ENCODE measurements at regions not wholly inside any gene's neighbourhood (a gene's known extent, or its start where the extent isn't known, plus 50 kb on each side); places are given as distances from the start of the nearest gene placed in this dataset.

GRCh38 chr20:57897891-57898290 is 188.1 kb upstream of the PMEPA1 start:
- H3K9me1 ChIP-seq (ENCODE audit: insufficient read depth, low read length) = no peaks in the 10 kb centered on the region
- no peaks in the 10 kb centered on the region for H3K79me1 ChIP-seq (ENCODE audit: low read depth in 1 of 2, low read length in 2 of 2)
- H3K9me3 ChIP-seq (ENCODE audit: control insufficient read depth, insufficient read depth, low read length) = no peaks in the 10 kb centered on the region
- H2BK5ac ChIP-seq (ENCODE audit: low read depth, low read length, poor library complexity, severe bottlenecking) = no peak overlapping the region
- ATAC-seq (ENCODE audit: low read depth) (no peak), DNase-seq (no peak)
- H3K9ac ChIP-seq (ENCODE audit: low read depth, low read length) = no peak overlapping the region
- TF ChIP-seq NFE2L2 (IDR thresholded peaks at IDR 0.05; ENCODE audit: low read depth, low read length) (no peak), RAD21 (IDR thresholded peaks at IDR 0.05; ENCODE audit: low read length) (no peak), USF2 (IDR thresholded peaks at IDR 0.05; ENCODE audit: low read depth, low read length) (no peak), RCOR1 (IDR thresholded peaks at IDR 0.05; ENCODE audit: insufficient replicate concordance, low read length) (no peak), MAZ (IDR thresholded peaks at IDR 0.05; ENCODE audit: borderline replicate concordance, low read depth, low read length) (no peak), MAFK (IDR thresholded peaks at IDR 0.05; ENCODE audit: low read depth, low read length) (no peak), MXI1 (IDR thresholded peaks at IDR 0.05; ENCODE audit: borderline replicate concordance, low read depth, low read length) (no peak), ELK1 (IDR thresholded peaks at IDR 0.05; ENCODE audit: borderline replicate concordance, low read depth, low read length) (no peak)
- ChIA-PET CTCF (no interaction called here), POLR2A (ENCODE audit: unreplicated experiment) (no interaction called here)
- H3K4me1 ChIP-seq (ENCODE audit: control insufficient read depth, insufficient read depth, low read length) = no peaks in the 10 kb centered on the region
- no peak overlapping the region for H2BK120ac ChIP-seq (ENCODE audit: low read depth, low read length)
- H4K5ac ChIP-seq (ENCODE audit: low read depth, low read length) = no peak overlapping the region
- H2AFZ ChIP-seq (replicated peaks; ENCODE audit: low read length, poor library complexity) = no peak overlapping the region
- H3K4me2 ChIP-seq (ENCODE audit: low read depth, low read length) = no peak overlapping the region
- WGBS, 2 experiments (ENCODE audit: extremely low coverage in 2 of 2, insufficient read length in 1 of 2) = 87% methylated on average over 3 of the region's 4 CpGs; no CpG with 5 or more reads in 1 of the 2 experiments
- no peak overlapping the region for H3K18ac ChIP-seq (ENCODE audit: low read depth, low read length)
- H3K36me3 ChIP-seq (ENCODE audit: control insufficient read depth, insufficient read depth, low read length) = no peaks in the 10 kb centered on the region
- H3K23ac ChIP-seq (ENCODE audit: low read depth, low read length) = no peak overlapping the region
- H2AK5ac ChIP-seq (ENCODE audit: low read depth, low read length) = no peak overlapping the region
- dilution Hi-C loops (cut with HindIII; ENCODE audit: low sequenced_read_pairs, unreplicated experiment) (no loop called here), in situ Hi-C loops (cut with MboI; ENCODE audit: low sequenced_read_pairs) (no loop called here), intact Hi-C loops (cut with micrococcal nuclease) (no loop called here)
- no TSS peak for BruUV-seq (replicated peaks)
- no peak overlapping the region for H3K14ac ChIP-seq (replicated peaks; ENCODE audit: low read depth, low read length)
- H4K20me1 ChIP-seq (ENCODE audit: insufficient read depth, low read length) = no peaks in the 10 kb centered on the region
- no peak overlapping the region for H3K56ac ChIP-seq (ENCODE audit: extremely low read depth, insufficient read depth, low read length)
- no peak overlapping the region for H3K27ac ChIP-seq (ENCODE audit: insufficient read depth, low read length)
- no peak overlapping the region for H3K4ac ChIP-seq (ENCODE audit: low read depth, low read length)
- no peak overlapping the region for H2BK15ac ChIP-seq (ENCODE audit: low read depth, low read length)
- H3K4me3 ChIP-seq (ENCODE audit: insufficient read depth, low read depth, low read length) = no peak overlapping the region
- H2AK9ac ChIP-seq (replicated peaks; ENCODE audit: low read depth, low read length, poor library complexity) = no peak overlapping the region
- H2BK20ac ChIP-seq (ENCODE audit: low read depth, low read length) = no peak overlapping the region
- peaks cover 9% of the 10 kb centered on the region for H3K27me3 ChIP-seq (ENCODE audit: control insufficient read depth, insufficient read depth, low read length)
- no peak overlapping the region for H4K8ac ChIP-seq (ENCODE audit: low read depth in 2 of 2, low read length in 2 of 2)
- H4K91ac ChIP-seq (ENCODE audit: insufficient read depth, low read depth, low read length) = no peak overlapping the region

All from IMR-90 (cell line).